T-helper 17 cell (primary cell): ENCODE measurements at regions not wholly inside any gene's neighbourhood (a gene's known extent, or its start where the extent isn't known, plus 50 kb on each side); places are given as distances from the start of the nearest gene placed in this dataset.

Source experiments
- ATAC-seq: fragments of 150-1000 bp; cut with Tn5 transposase; 2 replicates; pipeline ENCODE4 v1.10.0; 2021; ENCODE audit warnings: mild to moderate bottlenecking, moderate library complexity
- DNase-seq, 3 donors: peaks; one replicate each; pipeline versions ENCODE4 v3.0.0 to v3.0.0-alpha.2; 2020 to 2021
- H3K9me3 ChIP-seq: one replicate; pipeline ENCODE4 v1.7.0; 2013; ENCODE audit warnings: low read length, mild to moderate bottlenecking; ENCODE audit not compliant: control insufficient read depth, poor library complexity, severe bottlenecking
- H3K27ac Mint-ChIP-seq: one replicate; pipeline ENCODE4 v1.8.0; 2022; ENCODE audit warnings: mild to moderate bottlenecking, moderate library complexity, mixed read lengths
- H3K27me3 Mint-ChIP-seq: one replicate; pipeline ENCODE4 v1.8.0; 2022; ENCODE audit warnings: mixed read lengths
- H3K36me3 Mint-ChIP-seq: one replicate; pipeline ENCODE4 v1.8.0; 2022; ENCODE audit warnings: low read depth, mixed read lengths
- H3K4me1 Mint-ChIP-seq: one replicate; pipeline ENCODE4 v1.8.0; 2022; ENCODE audit warnings: mild to moderate bottlenecking, mixed read lengths
- H3K4me3 Mint-ChIP-seq: one replicate; pipeline ENCODE4 v1.8.0; 2022; ENCODE audit warnings: mild to moderate bottlenecking, moderate library complexity, mixed read lengths

- no peaks in the 10 kb centered on the region for H3K27me3 Mint-ChIP-seq
- H3K4me3 Mint-ChIP-seq: no peak overlapping the region
- no peak for ATAC-seq
- no peaks in the 10 kb centered on the region for H3K9me3 ChIP-seq
- no peak overlapping the region for H3K27ac Mint-ChIP-seq
- DNase-seq: no peak
- no peaks in the 10 kb centered on the region for H3K36me3 Mint-ChIP-seq
- H3K4me1 Mint-ChIP-seq: no peaks in the 10 kb centered on the region
These were observed 485.7 kb upstream of the BRINP3 start for GRCh38 chr1:190963321-190963720.

GRCh38 chr1:190975827-190976226, 498.2 kb upstream of the BRINP3 start:
- ATAC-seq (no peak), DNase-seq (no peak)
- no peak overlapping the region for H3K27ac Mint-ChIP-seq
- no peaks in the 10 kb centered on the region for H3K9me3 ChIP-seq
- no peak overlapping the region for H3K4me3 Mint-ChIP-seq
- H3K36me3 Mint-ChIP-seq: no peaks in the 10 kb centered on the region
- H3K27me3 Mint-ChIP-seq: no peaks in the 10 kb centered on the region
- no peaks in the 10 kb centered on the region for H3K4me1 Mint-ChIP-seq

- Mint-ChIP-seq H3K4me3 (no peak overlapping the region), H3K27me3 (no peaks in the 10 kb centered on the region), H3K4me1 (no peaks in the 10 kb centered on the region), H3K27ac (no peak overlapping the region), H3K36me3 (no peaks in the 10 kb centered on the region)
- H3K9me3 ChIP-seq: no peaks in the 10 kb centered on the region
- DNase-seq (no peak), ATAC-seq (no peak)
These were observed 525.1 kb upstream of the BRINP3 start for GRCh38 chr1:191002768-191003167.

- H3K27ac Mint-ChIP-seq: no peak overlapping the region
- DNase-seq (no peak), ATAC-seq (no peak)
- H3K9me3 ChIP-seq: no peaks in the 10 kb centered on the region
- H3K36me3 Mint-ChIP-seq: no peaks in the 10 kb centered on the region
- no peaks in the 10 kb centered on the region for H3K27me3 Mint-ChIP-seq
- H3K4me3 Mint-ChIP-seq: no peak overlapping the region
- H3K4me1 Mint-ChIP-seq: no peaks in the 10 kb centered on the region
These were observed 539.1 kb upstream of the BRINP3 start for GRCh38 chr1:191016765-191017164.

GRCh38 chr1:191022856-191023255, 545.2 kb upstream of the BRINP3 start:
- Mint-ChIP-seq H3K27me3 (no peaks in the 10 kb centered on the region), H3K4me1 (no peaks in the 10 kb centered on the region), H3K27ac (no peak overlapping the region), H3K36me3 (no peaks in the 10 kb centered on the region), H3K4me3 (no peak overlapping the region)
- ATAC-seq: no peak
- no peak for DNase-seq
- no peaks in the 10 kb centered on the region for H3K9me3 ChIP-seq

- H3K9me3 ChIP-seq: peaks cover 6% of the 10 kb centered on the region
- no peaks in the 10 kb centered on the region for H3K36me3 Mint-ChIP-seq
- no peak overlapping the region for H3K27ac Mint-ChIP-seq
- ATAC-seq (no peak), DNase-seq (no peak)
- H3K27me3 Mint-ChIP-seq: no peaks in the 10 kb centered on the region
- no peak overlapping the region for H3K4me3 Mint-ChIP-seq
- no peaks in the 10 kb centered on the region for H3K4me1 Mint-ChIP-seq
These were observed 548.4 kb upstream of the BRINP3 start for GRCh38 chr1:191025896-191026642.

GRCh38 chr1:191026828-191027227, 549.2 kb upstream of the BRINP3 start:
- peaks cover 6% of the 10 kb centered on the region for H3K9me3 ChIP-seq
- DNase-seq (no peak), ATAC-seq (no peak)
- H3K27ac Mint-ChIP-seq: no peak overlapping the region
- H3K27me3 Mint-ChIP-seq: no peaks in the 10 kb centered on the region
- no peak overlapping the region for H3K4me3 Mint-ChIP-seq
- H3K4me1 Mint-ChIP-seq: no peaks in the 10 kb centered on the region
- no peaks in the 10 kb centered on the region for H3K36me3 Mint-ChIP-seq

GRCh38 chr1:191034132-191034531, 556.5 kb upstream of the BRINP3 start:
- no peaks in the 10 kb centered on the region for H3K36me3 Mint-ChIP-seq
- H3K27me3 Mint-ChIP-seq: no peaks in the 10 kb centered on the region
- ATAC-seq: no peak
- H3K27ac Mint-ChIP-seq: no peak overlapping the region
- H3K4me3 Mint-ChIP-seq: no peak overlapping the region
- no peaks in the 10 kb centered on the region for H3K9me3 ChIP-seq
- DNase-seq: no peak
- H3K4me1 Mint-ChIP-seq: no peaks in the 10 kb centered on the region

GRCh38 chr1:191043066-191043465, 565.4 kb upstream of the BRINP3 start:
- Mint-ChIP-seq H3K36me3 (no peaks in the 10 kb centered on the region), H3K4me1 (no peaks in the 10 kb centered on the region), H3K27me3 (no peaks in the 10 kb centered on the region), H3K4me3 (no peak overlapping the region), H3K27ac (no peak overlapping the region)
- ATAC-seq: no peak
- H3K9me3 ChIP-seq: no peaks in the 10 kb centered on the region
- no peak for DNase-seq

GRCh38 chr1:191049781-191050180, 572.1 kb upstream of the BRINP3 start:
- H3K4me3 Mint-ChIP-seq: no peak overlapping the region
- DNase-seq: no peak
- H3K4me1 Mint-ChIP-seq: no peaks in the 10 kb centered on the region
- no peaks in the 10 kb centered on the region for H3K27me3 Mint-ChIP-seq
- no peak overlapping the region for H3K27ac Mint-ChIP-seq
- no peaks in the 10 kb centered on the region for H3K9me3 ChIP-seq
- no peaks in the 10 kb centered on the region for H3K36me3 Mint-ChIP-seq
- no peak for ATAC-seq

GRCh38 chr1:191052888-191053287, 575.2 kb upstream of the BRINP3 start:
- no peak for DNase-seq
- H3K9me3 ChIP-seq: no peaks in the 10 kb centered on the region
- Mint-ChIP-seq H3K36me3 (no peaks in the 10 kb centered on the region), H3K4me3 (no peak overlapping the region), H3K27me3 (no peaks in the 10 kb centered on the region), H3K27ac (no peak overlapping the region), H3K4me1 (no peaks in the 10 kb centered on the region)
- no peak for ATAC-seq

GRCh38 chr1:191065346-191065745, 587.7 kb upstream of the BRINP3 start:
- DNase-seq: no peak
- no peaks in the 10 kb centered on the region for H3K4me1 Mint-ChIP-seq
- no peak for ATAC-seq
- no peaks in the 10 kb centered on the region for H3K36me3 Mint-ChIP-seq
- H3K9me3 ChIP-seq: no peaks in the 10 kb centered on the region
- no peak overlapping the region for H3K4me3 Mint-ChIP-seq
- no peaks in the 10 kb centered on the region for H3K27me3 Mint-ChIP-seq
- no peak overlapping the region for H3K27ac Mint-ChIP-seq

- no peaks in the 10 kb centered on the region for H3K4me1 Mint-ChIP-seq
- DNase-seq (no peak), ATAC-seq (no peak)
- no peaks in the 10 kb centered on the region for H3K27me3 Mint-ChIP-seq
- H3K9me3 ChIP-seq: no peaks in the 10 kb centered on the region
- H3K4me3 Mint-ChIP-seq: no peak overlapping the region
- H3K36me3 Mint-ChIP-seq: no peaks in the 10 kb centered on the region
- H3K27ac Mint-ChIP-seq: no peak overlapping the region
These were observed 588.1 kb upstream of the BRINP3 start for GRCh38 chr1:191065771-191066170.

GRCh38 chr1:191074881-191075280, 597.2 kb upstream of the BRINP3 start:
- no peaks in the 10 kb centered on the region for H3K27me3 Mint-ChIP-seq
- no peak overlapping the region for H3K4me3 Mint-ChIP-seq
- H3K4me1 Mint-ChIP-seq: no peaks in the 10 kb centered on the region
- no peaks in the 10 kb centered on the region for H3K36me3 Mint-ChIP-seq
- no peak overlapping the region for H3K27ac Mint-ChIP-seq
- no peaks in the 10 kb centered on the region for H3K9me3 ChIP-seq
- DNase-seq: no peak
- ATAC-seq: no peak
